Cardiac fibroblast (primary cell): ENCODE measurements at regions not wholly inside any gene's neighbourhood (a gene's known extent, or its start where the extent isn't known, plus 50 kb on each side); places are given as distances from the start of the nearest gene placed in this dataset.

Experiments
- DNase-seq, 2 donors: peaks; one replicate each; pipeline versions ENCODE4 v3.0.0 to v3.0.0-alpha.2; 2010; ENCODE audit warnings: low read depth in 2 of 2
- H3K4me3 ChIP-seq, 2 donors: replicated peaks in 1 of 2; 1 replicate in 1 of 2; 2 replicates in 1 of 2; pipeline ENCODE4 v1.5.1; 2011; ENCODE audit warnings: low read depth in 2 of 2, low read length in 2 of 2, mild to moderate bottlenecking in 2 of 2, moderate library complexity in 1 of 2
- CTCF ChIP-seq: IDR thresholded peaks from one replicate; pipeline ENCODE4 v1.5.1; 2011; ENCODE audit warnings: low read depth, mild to moderate bottlenecking, low read length, inconsistent platforms

GRCh38 chr1:95561346-95561745 is 327.3 kb downstream of the RWDD3 start:
- H3K4me3 ChIP-seq = no peak overlapping the region
- no peak for TF ChIP-seq CTCF
- DNase-seq = no peak

GRCh38 chr1:95562230-95562629 is 328.2 kb downstream of the RWDD3 start:
- no peak for TF ChIP-seq CTCF
- H3K4me3 ChIP-seq = no peak overlapping the region
- DNase-seq = no peak

- no peak for TF ChIP-seq CTCF
- DNase-seq = no peak
- no peak overlapping the region for H3K4me3 ChIP-seq
Observed at GRCh38 chr1:95572002-95572401, 338.0 kb downstream of the RWDD3 start.

- TF ChIP-seq CTCF = no peak
- DNase-seq = no peak
- no peak overlapping the region for H3K4me3 ChIP-seq
Observed at GRCh38 chr1:95572962-95573361, 339.0 kb downstream of the RWDD3 start.

- H3K4me3 ChIP-seq = no peak overlapping the region
- DNase-seq = no peak
- no peak for TF ChIP-seq CTCF
Observed at GRCh38 chr1:95575291-95575690, 341.3 kb downstream of the RWDD3 start.

- TF ChIP-seq CTCF = no peak
- no peak overlapping the region for H3K4me3 ChIP-seq
- peak in 1 of 2 donors; percentile 17 for DNase-seq
Observed at GRCh38 chr1:95578462-95578861, 344.5 kb downstream of the RWDD3 start.

- DNase-seq = no peak
- TF ChIP-seq CTCF = no peak
- no peak overlapping the region for H3K4me3 ChIP-seq
Observed at GRCh38 chr1:95582191-95582590, 348.2 kb downstream of the RWDD3 start.
